ENCODE measurements at regions not wholly inside any gene's neighbourhood (a gene's known extent, or its start where the extent isn't known, plus 50 kb on each side); places are given as distances from the start of the nearest gene placed in this dataset.

DNA sequence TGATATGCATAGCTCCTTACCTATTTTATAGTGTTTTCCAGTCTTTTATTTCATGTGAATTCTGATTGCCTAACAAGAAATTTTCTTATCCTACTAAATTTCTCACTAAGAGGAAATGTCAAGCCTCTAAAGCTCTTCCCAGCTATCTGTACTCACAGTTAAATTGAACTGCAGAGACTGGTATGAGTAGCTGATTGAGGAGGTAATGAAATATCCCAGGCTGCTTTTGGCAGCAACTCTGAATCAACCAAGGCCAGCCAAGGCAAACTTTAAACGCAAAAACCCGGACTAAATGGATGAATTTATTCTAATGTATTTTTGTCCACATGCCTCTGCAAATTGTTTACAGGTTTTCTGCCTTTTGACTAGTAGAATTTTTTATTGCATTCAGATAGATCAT lies 119.1 kb upstream of the PMCH start:
- TF ChIP-seq, protein P1, sequence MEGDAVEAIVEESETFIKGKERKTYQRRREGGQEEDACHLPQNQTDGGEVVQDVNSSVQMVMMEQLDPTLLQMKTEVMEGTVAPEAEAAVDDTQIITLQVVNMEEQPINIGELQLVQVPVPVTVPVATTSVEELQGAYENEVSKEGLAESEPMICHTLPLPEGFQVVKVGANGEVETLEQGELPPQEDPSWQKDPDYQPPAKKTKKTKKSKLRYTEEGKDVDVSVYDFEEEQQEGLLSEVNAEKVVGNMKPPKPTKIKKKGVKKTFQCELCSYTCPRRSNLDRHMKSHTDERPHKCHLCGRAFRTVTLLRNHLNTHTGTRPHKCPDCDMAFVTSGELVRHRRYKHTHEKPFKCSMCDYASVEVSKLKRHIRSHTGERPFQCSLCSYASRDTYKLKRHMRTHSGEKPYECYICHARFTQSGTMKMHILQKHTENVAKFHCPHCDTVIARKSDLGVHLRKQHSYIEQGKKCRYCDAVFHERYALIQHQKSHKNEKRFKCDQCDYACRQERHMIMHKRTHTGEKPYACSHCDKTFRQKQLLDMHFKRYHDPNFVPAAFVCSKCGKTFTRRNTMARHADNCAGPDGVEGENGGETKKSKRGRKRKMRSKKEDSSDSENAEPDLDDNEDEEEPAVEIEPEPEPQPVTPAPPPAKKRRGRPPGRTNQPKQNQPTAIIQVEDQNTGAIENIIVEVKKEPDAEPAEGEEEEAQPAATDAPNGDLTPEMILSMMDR (IDR thresholded peaks at IDR 0.05; ENCODE audit: low read length), result no peak
- TF ChIP-seq EZH2 (optimal IDR thresholded peaks at IDR 0.05; ENCODE audit: low read depth, low read length) (no peak), EZH2phosphoT487 (IDR thresholded peaks at IDR 0.05; ENCODE audit: low read length) (no peak)
